PC-9 (cell line): ENCODE measurements at regions not wholly inside any gene's neighbourhood (a gene's known extent, or its start where the extent isn't known, plus 50 kb on each side); places are given as distances from the start of the nearest gene placed in this dataset.
A peak's percentile ranks its signal among the peaks of the same experiment; 100 is the strongest.

ENCODE experiments used
- BruUV-seq: library from RNA; stranded (reverse); fragments of 400-500 nt; replicated peaks from 2 replicates; lab custom pipeline; 2021; lab: Mats Ljungman, UMichigan
- CTCF ChIA-PET: fragments of 300-600 bp; sonication (Branson Sonifier 250); formaldehyde crosslinking; loops from one replicate; lab custom pipeline; 2022; ENCODE audit warnings: antibody characterized with exemption; lab: Charles Lee
- POLR2A ChIA-PET: fragments of 300-600 bp; sonication (Branson Sonifier 250); formaldehyde crosslinking; loops from one replicate; lab custom pipeline; 2022; ENCODE audit warnings: antibody characterized with exemption; ENCODE audit not compliant: unreplicated experiment; lab: Charles Lee
- DNase-seq, 2 experiments: peaks; one replicate each; pipeline versions ENCODE4 v3.0.0 to v3.0.0-alpha.2; 2015 to 2022; ENCODE audit warnings: mixed read lengths in 1 of 2
- H2AFZ ChIP-seq: fragments of 200-600 bp; sonication (generic); 2 replicates; pipeline ENCODE4 v1.8.1; 2017; ENCODE audit warnings: antibody characterized with exemption
- H3F3A ChIP-seq: fragments of 200-600 bp; sonication (generic); 2 replicates; pipeline ENCODE4 v1.8.1; 2017; ENCODE audit warnings: antibody characterized with exemption, mild to moderate bottlenecking, low read depth; ENCODE audit not compliant: insufficient read depth
- H3K27ac ChIP-seq: fragments of 200-600 bp; sonication (generic); 2 replicates; pipeline ENCODE4 v1.6.1; 2016; ENCODE audit warnings: mixed run types
- H3K27me3 ChIP-seq: fragments of 200-600 bp; sonication (generic); 2 replicates; pipeline ENCODE4 v1.6.1; 2016; ENCODE audit warnings: low read depth, mixed run types; ENCODE audit not compliant: insufficient read depth
- H3K36me3 ChIP-seq: fragments of 200-600 bp; sonication (generic); 2 replicates; pipeline ENCODE4 v1.6.1; 2016; ENCODE audit warnings: low read depth, mixed run types
- H3K4me1 ChIP-seq: fragments of 200-600 bp; sonication (generic); replicated peaks from 2 replicates; pipeline ENCODE4 v1.6.1; 2016; ENCODE audit warnings: mixed run types; ENCODE audit not compliant: insufficient read depth
- H3K4me2 ChIP-seq: fragments of 200-600 bp; sonication (generic); 2 replicates; pipeline ENCODE4 v1.6.1; 2017; ENCODE audit warnings: mixed run types
- H3K4me3 ChIP-seq: fragments of 200-600 bp; sonication (generic); 2 replicates; pipeline ENCODE4 v1.6.1; 2016; ENCODE audit warnings: mixed run types
- H3K79me2 ChIP-seq: fragments of 200-600 bp; sonication (generic); 2 replicates; pipeline ENCODE4 v1.6.1; 2017; ENCODE audit warnings: low read depth, mixed run types
- H3K9me2 ChIP-seq: fragments of 200-600 bp; sonication (generic); 2 replicates; pipeline ENCODE4 v1.8.1; 2017; ENCODE audit warnings: mild to moderate bottlenecking; ENCODE audit not compliant: insufficient read depth
- H3K9me3 ChIP-seq: fragments of 200-600 bp; sonication (generic); 2 replicates; pipeline ENCODE4 v1.8.1; 2016; ENCODE audit warnings: low read depth; ENCODE audit not compliant: insufficient read depth
- H4K20me1 ChIP-seq: fragments of 200-600 bp; sonication (generic); 2 replicates; pipeline ENCODE4 v1.8.1; 2017; ENCODE audit not compliant: insufficient read depth
- EZH2 ChIP-seq: fragments of 200-600 bp; sonication (generic); IDR thresholded peaks from 2 replicates; pipeline ENCODE4 v1.8.0; 2017; ENCODE audit warnings: antibody characterized with exemption, low read depth
- intact Hi-C: fragments of 100-400 bp; cut with micrococcal nuclease; formaldehyde crosslinking; loops from one replicate; pipeline ENCODE4 v1.10.0; 2022; ENCODE audit not compliant: unreplicated experiment
- TF ChIP-seq, protein P1 (sequence below): fragments of 200-600 bp; sonication (generic); conservative IDR thresholded peaks from 2 replicates; pipeline ENCODE4 v1.6.1; 2017; ENCODE audit warnings: mixed run types, antibody characterized with exemption, mild to moderate bottlenecking, moderate library complexity

DNA sequence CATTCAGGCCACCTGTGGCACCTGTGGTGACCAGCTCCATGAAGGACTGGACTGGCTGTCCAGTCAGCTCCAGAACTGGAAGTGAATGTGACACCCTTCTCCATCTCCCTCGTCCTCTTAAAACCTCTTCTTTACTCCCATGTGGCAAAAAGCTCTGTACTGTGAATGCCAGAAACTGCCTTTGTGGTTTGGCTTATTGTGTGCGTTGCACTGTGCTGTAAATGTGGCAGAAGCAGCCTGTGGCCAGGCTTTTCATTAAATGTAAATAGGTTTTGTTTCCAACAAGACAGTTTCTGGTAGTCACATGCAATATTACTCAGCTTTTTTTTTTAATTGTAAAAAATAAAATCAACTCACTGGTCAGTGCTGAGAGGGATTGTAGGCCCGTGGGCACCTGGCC, 453.7 kb downstream of the ATP23 start:
- peak overlapping the region; percentile 8; the same call in 1 of the 2 replicates for H3K4me2 ChIP-seq
- H3K36me3 ChIP-seq = no peaks in the 10 kb centered on the region
- no peaks in the 10 kb centered on the region for H3K9me2 ChIP-seq
- no TSS peak for BruUV-seq
- intact Hi-C loops = no loop called here
- H3K4me1 ChIP-seq = peaks cover 12% of the 10 kb centered on the region
- no peak overlapping the region for H2AFZ ChIP-seq
- DNase-seq = no peak
- TF ChIP-seq, protein P1, sequence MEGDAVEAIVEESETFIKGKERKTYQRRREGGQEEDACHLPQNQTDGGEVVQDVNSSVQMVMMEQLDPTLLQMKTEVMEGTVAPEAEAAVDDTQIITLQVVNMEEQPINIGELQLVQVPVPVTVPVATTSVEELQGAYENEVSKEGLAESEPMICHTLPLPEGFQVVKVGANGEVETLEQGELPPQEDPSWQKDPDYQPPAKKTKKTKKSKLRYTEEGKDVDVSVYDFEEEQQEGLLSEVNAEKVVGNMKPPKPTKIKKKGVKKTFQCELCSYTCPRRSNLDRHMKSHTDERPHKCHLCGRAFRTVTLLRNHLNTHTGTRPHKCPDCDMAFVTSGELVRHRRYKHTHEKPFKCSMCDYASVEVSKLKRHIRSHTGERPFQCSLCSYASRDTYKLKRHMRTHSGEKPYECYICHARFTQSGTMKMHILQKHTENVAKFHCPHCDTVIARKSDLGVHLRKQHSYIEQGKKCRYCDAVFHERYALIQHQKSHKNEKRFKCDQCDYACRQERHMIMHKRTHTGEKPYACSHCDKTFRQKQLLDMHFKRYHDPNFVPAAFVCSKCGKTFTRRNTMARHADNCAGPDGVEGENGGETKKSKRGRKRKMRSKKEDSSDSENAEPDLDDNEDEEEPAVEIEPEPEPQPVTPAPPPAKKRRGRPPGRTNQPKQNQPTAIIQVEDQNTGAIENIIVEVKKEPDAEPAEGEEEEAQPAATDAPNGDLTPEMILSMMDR = no peak
- TF ChIP-seq EZH2 = no peak
- H3F3A ChIP-seq = peaks cover 5% of the 10 kb centered on the region; the same call in 1 of the 2 replicates
- no peaks in the 10 kb centered on the region for H3K27me3 ChIP-seq
- no peaks in the 10 kb centered on the region for H3K9me3 ChIP-seq
- no peaks in the 10 kb centered on the region for H3K79me2 ChIP-seq
- no peak overlapping the region for H3K27ac ChIP-seq
- ChIA-PET CTCF (no interaction called here), POLR2A (no interaction called here)
- H4K20me1 ChIP-seq = no peaks in the 10 kb centered on the region
- no peak overlapping the region for H3K4me3 ChIP-seq

DNA sequence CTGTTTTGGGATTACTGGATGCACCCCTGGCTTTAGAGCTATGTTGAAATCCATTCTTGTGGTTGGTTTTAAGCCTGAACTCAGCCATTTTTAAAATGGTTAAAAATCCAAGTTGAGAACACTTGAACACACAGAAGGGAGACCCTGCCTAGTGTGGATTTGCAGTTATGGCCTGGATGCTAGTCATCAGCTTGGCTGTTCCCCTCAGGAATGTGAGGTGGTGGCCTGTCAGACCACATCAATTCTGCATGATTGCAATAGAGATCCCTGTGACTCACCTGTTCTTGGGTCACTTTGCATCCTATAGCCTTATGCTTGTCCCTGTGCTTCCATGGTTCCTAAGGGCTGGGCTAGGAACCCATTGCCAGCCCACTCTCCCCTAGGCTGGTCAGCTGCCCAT, 454.1 kb downstream of the ATP23 start:
- CTCF ChIA-PET = no interaction called here
- DNase-seq = peak; percentile 46 to 85
- Histone ChIP-seq H3F3A (peaks cover 5% of the 10 kb centered on the region; the same call in 1 of the 2 replicates), H3K4me2 (peak overlapping the region; percentile 27; the same call in 1 of the 2 replicates), H3K36me3 (no peaks in the 10 kb centered on the region), H3K27me3 (no peaks in the 10 kb centered on the region), H3K27ac (no peak overlapping the region), H4K20me1 (no peaks in the 10 kb centered on the region), H2AFZ (no peak overlapping the region), H3K79me2 (no peaks in the 10 kb centered on the region), H3K9me3 (no peaks in the 10 kb centered on the region), H3K9me2 (no peaks in the 10 kb centered on the region), H3K4me1 (peaks cover 12% of the 10 kb centered on the region), H3K4me3 (no peak overlapping the region)
- POLR2A ChIA-PET = no interaction called here
- BruUV-seq = no TSS peak
- intact Hi-C loops = no loop called here
- TF ChIP-seq, protein P1 = no peak
- TF ChIP-seq EZH2 = no peak

DNA sequence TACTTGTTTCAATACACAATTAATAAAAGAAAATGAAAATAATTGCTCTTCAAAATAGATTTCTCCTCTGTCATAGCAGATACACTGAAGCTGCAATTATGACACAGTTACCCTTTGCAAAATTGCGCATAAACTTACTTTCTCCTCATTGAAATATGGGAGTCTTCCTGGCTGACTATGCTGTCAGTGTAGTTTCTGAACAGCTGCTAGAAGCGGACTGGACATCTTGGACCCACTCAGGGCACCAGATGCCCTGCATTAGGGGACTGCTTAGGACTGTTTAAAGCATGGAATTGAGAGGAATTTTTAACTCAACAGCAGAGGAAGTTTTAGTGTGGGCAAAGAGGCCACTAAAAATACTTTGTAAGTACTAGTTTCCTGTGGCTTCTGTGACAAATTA, 454.9 kb downstream of the ATP23 start:
- intact Hi-C loops = no loop called here
- ChIA-PET POLR2A (interaction anchor here (0.6 kb wide), 1 partner anchor 455 kb away, joined by 3 read pairs; the partner anchor contains the start of gene ATP23), CTCF (no interaction called here)
- no peaks in the 10 kb centered on the region for H3K27me3 ChIP-seq
- no peak overlapping the region for H3K4me2 ChIP-seq
- no peak overlapping the region for H2AFZ ChIP-seq
- BruUV-seq = no TSS peak
- H3F3A ChIP-seq = peaks cover 5% of the 10 kb centered on the region; the same call in 1 of the 2 replicates
- H3K36me3 ChIP-seq = no peaks in the 10 kb centered on the region
- H3K79me2 ChIP-seq = no peaks in the 10 kb centered on the region
- no peaks in the 10 kb centered on the region for H4K20me1 ChIP-seq
- TF ChIP-seq EZH2 = no peak
- TF ChIP-seq, protein P1 = no peak
- H3K9me2 ChIP-seq = no peaks in the 10 kb centered on the region
- peaks cover 12% of the 10 kb centered on the region for H3K4me1 ChIP-seq
- H3K9me3 ChIP-seq = no peaks in the 10 kb centered on the region
- no peak for DNase-seq
- no peak overlapping the region for H3K4me3 ChIP-seq
- no peak overlapping the region for H3K27ac ChIP-seq
